K562 (cell line): ENCODE measurements at regions not wholly inside any gene's neighbourhood (a gene's known extent, or its start where the extent isn't known, plus 50 kb on each side); places are given as distances from the start of the nearest gene placed in this dataset.

Experiments used
- FOXA3 ChIP-seq, 2 experiments: fragments of 450-650 bp in 1 of 2; sonication (generic) in 1 of 2; formaldehyde crosslinking; IDR thresholded peaks in 1 of 2; conservative IDR thresholded peaks in 1 of 2; 2 replicates each; pipeline versions ENCODE4 v1.4.0 to v1.8.0; 2020 to 2022; ENCODE audit warnings: mild to moderate bottlenecking in 2 of 2, missing genetic modification reagents in 1 of 2
- FOXM1 ChIP-seq, 2 experiments: fragments of 450-650 bp in 1 of 2; sonication (generic) in 1 of 2; formaldehyde crosslinking in 1 of 2; IDR thresholded peaks; 2 replicates each; pipeline versions ENCODE4 v1.6.1 to v1.9.0; 2017 to 2022; ENCODE audit warnings: low read depth in 2 of 2, mild to moderate bottlenecking in 2 of 2, missing genetic modification reagents in 1 of 2, moderate library complexity in 1 of 2
- GTF2F1 ChIP-seq: IDR thresholded peaks from 2 replicates; pipeline ENCODE4 v1.6.1; 2011; ENCODE audit warnings: low read depth, low read length, improper control_type of control experiment
- JUNB ChIP-seq: fragments of 450-650 bp; formaldehyde crosslinking; conservative IDR thresholded peaks from 2 replicates; pipeline ENCODE4 v1.4.0; 2020; ENCODE audit warnings: mild to moderate bottlenecking
- MEF2A ChIP-seq: IDR thresholded peaks from 2 replicates; pipeline ENCODE4 v1.6.1; 2011; ENCODE audit warnings: low read depth, mild to moderate bottlenecking, low read length, moderate library complexity; ENCODE audit not compliant: control insufficient read depth
- POLR2AphosphoS5 ChIP-seq: IDR thresholded peaks from 2 replicates; pipeline ENCODE4 v1.6.1; 2011; ENCODE audit warnings: mild to moderate bottlenecking, low read depth, low read length, moderate library complexity; ENCODE audit not compliant: control insufficient read depth, insufficient read depth
- TAF1 ChIP-seq: IDR thresholded peaks from 2 replicates; pipeline ENCODE4 v1.6.1; 2011; ENCODE audit warnings: mild to moderate bottlenecking, low read length, moderate library complexity; ENCODE audit not compliant: insufficient read depth, control insufficient read depth, severe bottlenecking; ENCODE audit errors: extremely low read depth
- USF2 ChIP-seq: sonication (generic); formaldehyde crosslinking; IDR thresholded peaks from 2 replicates; pipeline ENCODE4 v1.5.0; 2020; ENCODE audit warnings: missing genetic modification reagents

GRCh38 chr2:114085238-114085637 is 195.3 kb downstream of the ACTR3 start:
- no peak for TF ChIP-seq FOXA3 (CRISPR knock-in tag; conservative IDR thresholded peaks at IDR 0.05 in 1 of 2, IDR thresholded peaks at IDR 0.05 in 1 of 2)
- no peak for TF ChIP-seq POLR2AphosphoS5
- no peak for TF ChIP-seq JUNB (CRISPR knock-in tag)
- TF ChIP-seq TAF1 = no peak
- no peak for TF ChIP-seq GTF2F1
- no peak for TF ChIP-seq FOXM1 (IDR thresholded peaks at IDR 0.05; ENCODE audit: low read depth)
- TF ChIP-seq FOXM1 (CRISPR knock-in tag; IDR thresholded peaks at IDR 0.05; ENCODE audit: low read depth) = no peak
- TF ChIP-seq MEF2A = no peak
- TF ChIP-seq USF2 (CRISPR knock-in tag) = no peak
